ENCODE measurements at regions not wholly inside any gene's neighbourhood (a gene's known extent, or its start where the extent isn't known, plus 50 kb on each side); places are given as distances from the start of the nearest gene placed in this dataset.

DNA sequence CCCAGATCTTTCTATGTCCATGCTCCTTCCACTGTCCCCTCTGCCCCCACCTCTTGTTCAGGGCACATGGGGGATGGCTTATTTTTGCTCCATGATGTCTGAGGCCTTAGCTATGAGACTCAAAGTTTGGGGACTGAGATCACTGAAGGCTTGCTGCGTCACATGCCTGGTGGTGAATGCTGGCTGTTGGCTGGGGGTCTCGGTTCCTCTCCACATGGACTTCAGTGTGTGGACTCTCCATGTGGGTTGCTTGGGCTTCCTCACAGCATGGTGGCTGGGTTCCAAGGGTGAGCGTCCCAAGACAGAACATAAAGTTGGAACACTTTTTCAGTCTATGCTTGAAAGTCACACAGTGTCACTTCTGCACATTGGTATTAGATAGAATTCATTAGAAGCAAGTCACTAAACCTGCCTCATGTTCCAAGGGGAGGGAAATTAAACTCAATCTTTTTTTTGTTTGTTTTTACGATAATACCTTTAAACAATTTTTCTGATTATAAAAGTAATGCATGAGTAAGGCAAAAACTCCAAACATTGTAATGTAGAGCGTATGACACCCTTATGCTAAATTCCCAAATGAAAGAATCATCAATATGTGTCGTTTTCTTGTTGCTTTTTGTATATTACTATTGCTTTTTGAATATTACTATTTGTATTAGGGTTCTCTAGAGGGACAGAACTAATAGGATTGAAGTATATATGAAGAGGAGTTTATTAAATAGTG is 111.7 kb downstream of the MYCN start:
- Histone ChIP-seq H3K79me2 (no peaks in the 10 kb centered on the region), H3K4me1 (no peaks in the 10 kb centered on the region), H3K27ac (no peak overlapping the region), H3K9ac (no peak overlapping the region), H3K4me2 (ENCODE audit: low read length) (no peak overlapping the region), H3K27me3 (ENCODE audit: control insufficient read depth, insufficient read depth, low read length) (no peaks in the 10 kb centered on the region), H3K4me3 (ENCODE audit: low read depth, low read length) (no peak overlapping the region), H3K36me3 (ENCODE audit: control insufficient read depth, insufficient read depth, low read length) (no peaks in the 10 kb centered on the region), H3K9me3 (ENCODE audit: control insufficient read depth, low read length) (no peaks in the 10 kb centered on the region), H2AFZ (no peak overlapping the region)
- TF ChIP-seq, protein P1, sequence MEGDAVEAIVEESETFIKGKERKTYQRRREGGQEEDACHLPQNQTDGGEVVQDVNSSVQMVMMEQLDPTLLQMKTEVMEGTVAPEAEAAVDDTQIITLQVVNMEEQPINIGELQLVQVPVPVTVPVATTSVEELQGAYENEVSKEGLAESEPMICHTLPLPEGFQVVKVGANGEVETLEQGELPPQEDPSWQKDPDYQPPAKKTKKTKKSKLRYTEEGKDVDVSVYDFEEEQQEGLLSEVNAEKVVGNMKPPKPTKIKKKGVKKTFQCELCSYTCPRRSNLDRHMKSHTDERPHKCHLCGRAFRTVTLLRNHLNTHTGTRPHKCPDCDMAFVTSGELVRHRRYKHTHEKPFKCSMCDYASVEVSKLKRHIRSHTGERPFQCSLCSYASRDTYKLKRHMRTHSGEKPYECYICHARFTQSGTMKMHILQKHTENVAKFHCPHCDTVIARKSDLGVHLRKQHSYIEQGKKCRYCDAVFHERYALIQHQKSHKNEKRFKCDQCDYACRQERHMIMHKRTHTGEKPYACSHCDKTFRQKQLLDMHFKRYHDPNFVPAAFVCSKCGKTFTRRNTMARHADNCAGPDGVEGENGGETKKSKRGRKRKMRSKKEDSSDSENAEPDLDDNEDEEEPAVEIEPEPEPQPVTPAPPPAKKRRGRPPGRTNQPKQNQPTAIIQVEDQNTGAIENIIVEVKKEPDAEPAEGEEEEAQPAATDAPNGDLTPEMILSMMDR (IDR thresholded peaks at IDR 0.05), result no peak

DNA sequence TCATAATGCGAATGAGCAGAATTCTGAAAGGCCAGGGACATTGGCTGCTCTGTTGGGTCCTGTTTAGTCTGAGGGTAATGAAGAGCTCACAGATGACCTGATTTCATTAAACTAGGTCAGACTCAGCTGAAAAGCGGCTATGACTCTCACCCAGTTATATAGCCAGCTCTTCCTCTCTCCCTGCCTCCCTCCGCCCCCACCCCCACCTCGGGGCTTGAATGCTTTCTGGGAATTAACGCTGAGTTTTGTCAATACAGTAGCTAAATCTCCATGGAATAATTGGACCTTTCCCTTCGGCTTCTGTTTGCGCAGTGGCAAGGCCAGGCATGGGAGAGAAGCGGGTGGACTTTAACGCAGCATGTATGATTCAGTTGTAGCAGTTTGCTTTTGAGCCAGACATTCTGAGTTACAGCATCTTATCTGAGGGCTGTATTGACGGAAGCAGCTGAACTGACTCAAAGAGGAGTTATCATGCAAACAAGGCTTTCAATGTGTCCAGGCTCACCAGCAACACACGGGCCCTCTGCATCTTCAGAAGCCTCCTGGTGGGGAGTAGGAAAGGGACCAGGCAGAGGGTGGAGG is 110.6 kb downstream of the MYCN start:
- no peak overlapping the region for H3K27ac ChIP-seq
- H3K9ac ChIP-seq, result no peak overlapping the region

DNA sequence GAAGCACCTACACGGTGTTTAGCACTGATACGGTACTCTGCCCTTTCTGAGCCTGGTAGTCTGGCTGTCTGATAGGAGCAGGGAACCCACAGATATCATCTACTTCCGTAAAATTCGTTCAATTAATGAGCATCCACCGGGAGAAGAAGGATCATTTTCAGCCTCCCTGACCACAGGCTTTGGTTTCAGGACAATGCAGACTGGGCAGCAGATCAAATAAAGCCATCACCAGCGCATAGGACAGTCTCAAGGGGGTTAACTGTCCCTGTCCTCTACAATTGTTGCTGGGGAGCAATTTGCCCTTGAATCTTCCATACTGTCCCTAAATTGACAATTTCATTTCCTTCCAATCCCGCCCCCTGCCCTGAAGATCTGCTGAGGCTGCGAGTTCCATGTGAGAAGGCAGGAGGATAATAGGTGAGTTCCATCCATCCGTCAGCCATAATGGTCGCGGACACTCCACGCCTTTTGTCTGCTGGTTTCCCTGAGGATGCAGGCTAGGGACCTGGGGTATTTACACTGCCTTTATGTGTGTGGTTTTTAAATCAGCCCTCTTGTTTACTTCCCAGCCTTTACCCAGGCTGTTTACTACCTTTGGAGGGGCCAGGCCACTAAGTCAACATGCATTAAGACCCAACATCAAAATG is 110.0 kb downstream of the MYCN start:
- no peak overlapping the region for H3K4me2 ChIP-seq (ENCODE audit: low read length)
- H3K27me3 ChIP-seq (ENCODE audit: control insufficient read depth, insufficient read depth, low read length), result no peaks in the 10 kb centered on the region
- TF ChIP-seq, protein P1 (IDR thresholded peaks at IDR 0.05), result no peak
- no peaks in the 10 kb centered on the region for H3K9me3 ChIP-seq (ENCODE audit: control insufficient read depth, low read length)
- no peaks in the 10 kb centered on the region for H3K4me1 ChIP-seq
- H2AFZ ChIP-seq, result no peak overlapping the region
- no peak overlapping the region for H3K27ac ChIP-seq
- H3K36me3 ChIP-seq (ENCODE audit: control insufficient read depth, insufficient read depth, low read length), result no peaks in the 10 kb centered on the region
- no peaks in the 10 kb centered on the region for H3K79me2 ChIP-seq
- H3K9ac ChIP-seq, result no peak overlapping the region
- H3K4me3 ChIP-seq (ENCODE audit: low read depth, low read length), result no peak overlapping the region

More for the DNA sequence above, 110.6 kb downstream of the MYCN start:
- H2AFZ ChIP-seq, result no peak overlapping the region
- H3K79me2 ChIP-seq, result no peaks in the 10 kb centered on the region
- TF ChIP-seq, protein P1 (IDR thresholded peaks at IDR 0.05), result no peak
- no peak overlapping the region for H3K4me3 ChIP-seq (ENCODE audit: low read depth, low read length)
- no peaks in the 10 kb centered on the region for H3K27me3 ChIP-seq (ENCODE audit: control insufficient read depth, insufficient read depth, low read length)
- no peaks in the 10 kb centered on the region for H3K36me3 ChIP-seq (ENCODE audit: control insufficient read depth, insufficient read depth, low read length)
- H3K4me2 ChIP-seq (ENCODE audit: low read length), result no peak overlapping the region
- no peaks in the 10 kb centered on the region for H3K9me3 ChIP-seq (ENCODE audit: control insufficient read depth, low read length)
- H3K4me1 ChIP-seq, result no peaks in the 10 kb centered on the region

DNA sequence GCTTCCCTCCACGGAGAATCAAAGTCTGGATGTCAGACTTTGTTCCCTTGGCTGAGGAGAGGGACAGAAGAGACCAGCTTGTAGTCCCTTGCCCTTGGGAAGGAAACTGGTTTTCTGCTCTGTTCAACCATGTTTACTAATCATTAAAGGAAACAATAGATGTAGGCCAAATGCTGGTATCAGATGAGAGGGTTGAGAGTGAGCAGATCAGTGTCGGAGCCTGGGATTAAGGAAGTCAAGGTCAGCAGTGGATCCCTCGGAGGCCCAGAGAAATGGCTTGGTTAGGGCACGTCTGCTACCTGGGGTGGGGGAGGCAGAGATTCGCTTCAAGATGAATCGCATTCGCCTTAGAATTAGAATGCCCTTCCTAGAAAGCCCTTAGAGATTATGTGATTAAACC is 109.1 kb downstream of the MYCN start:
- no peak overlapping the region for H3K27ac ChIP-seq
- H3K4me1 ChIP-seq, result no peaks in the 10 kb centered on the region
- no peaks in the 10 kb centered on the region for H3K9me3 ChIP-seq (ENCODE audit: control insufficient read depth, low read length)
- no peak overlapping the region for H2AFZ ChIP-seq
- H3K27me3 ChIP-seq (ENCODE audit: control insufficient read depth, insufficient read depth, low read length), result no peaks in the 10 kb centered on the region
- H3K4me2 ChIP-seq (ENCODE audit: low read length), result no peak overlapping the region
- H3K9ac ChIP-seq, result no peak overlapping the region
- TF ChIP-seq, protein P1 (IDR thresholded peaks at IDR 0.05), result no peak
- H3K36me3 ChIP-seq (ENCODE audit: control insufficient read depth, insufficient read depth, low read length), result no peaks in the 10 kb centered on the region
- no peaks in the 10 kb centered on the region for H3K79me2 ChIP-seq
- no peak overlapping the region for H3K4me3 ChIP-seq (ENCODE audit: low read depth, low read length)
